ENCODE measurements at regions not wholly inside any gene's neighbourhood (a gene's known extent, or its start where the extent isn't known, plus 50 kb on each side); places are given as distances from the start of the nearest gene placed in this dataset.

DNA sequence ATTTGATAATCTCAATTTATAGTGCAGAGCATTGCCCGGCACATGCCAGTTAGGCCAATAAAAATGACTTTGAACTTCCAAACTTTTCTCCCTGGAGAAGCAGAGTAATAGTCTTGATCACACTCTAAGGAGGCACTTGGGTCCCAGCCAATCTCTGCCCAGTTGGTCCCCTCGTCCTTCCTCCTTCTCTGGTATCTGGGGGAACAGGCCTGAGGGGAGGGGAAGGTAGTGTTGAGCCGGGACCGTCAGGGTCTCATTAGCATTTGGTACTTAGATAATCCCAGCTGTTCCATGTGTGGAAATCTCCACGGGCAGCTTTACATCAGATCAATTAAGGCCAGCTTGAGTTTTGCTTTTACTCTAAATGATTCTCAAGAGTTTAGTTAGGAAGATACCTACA, 70.1 kb downstream of the ZNF641 start:
- TF ChIP-seq EZH2 (IDR thresholded peaks at IDR 0.05) (no peak), POLR2AphosphoS5 (IDR thresholded peaks at IDR 0.05; ENCODE audit: borderline replicate concordance, low read depth, low read length) (no peak)

All from SK-N-MC (cell line).